GM12892 (cell line): ENCODE measurements at regions not wholly inside any gene's neighbourhood (a gene's known extent, or its start where the extent isn't known, plus 50 kb on each side); places are given as distances from the start of the nearest gene placed in this dataset.
"Not testable (repeated sequence)": the region's sequence is repeated elsewhere in the genome, so short reads cannot be mapped to it uniquely, and the experiment has no call there.

Experiments
- DNase-seq: peaks from one replicate; pipeline ENCODE4 v3.0.0; 2011; ENCODE audit not compliant: insufficient read length
- FAIRE-seq: peaks from 2 replicates; lab custom pipeline; 2011; peaks lifted over from hg19 to GRCh38; lab: Jason Lieb, UNC
- POLR2A ChIP-seq: IDR thresholded peaks from 2 replicates; pipeline ENCODE4 v1.6.1; 2011; ENCODE audit warnings: low read depth, low read length, control low read depth
- POLR2AphosphoS5 ChIP-seq: IDR thresholded peaks from 2 replicates; pipeline ENCODE4 v1.6.1; 2011; ENCODE audit warnings: low read depth, low read length, control low read depth
- TAF1 ChIP-seq: IDR thresholded peaks from 2 replicates; pipeline ENCODE4 v1.6.1; 2011; ENCODE audit warnings: low read depth, mild to moderate bottlenecking, control low read depth, low read length, borderline replicate concordance

GRCh38 chr2:67579806-67580205 lies 182.7 kb downstream of the ETAA1 start:
- DNase-seq (no peak), FAIRE-seq (no peak)
- TF ChIP-seq TAF1: no peak
- TF ChIP-seq POLR2A: no peak
- no peak for TF ChIP-seq POLR2AphosphoS5

DNA sequence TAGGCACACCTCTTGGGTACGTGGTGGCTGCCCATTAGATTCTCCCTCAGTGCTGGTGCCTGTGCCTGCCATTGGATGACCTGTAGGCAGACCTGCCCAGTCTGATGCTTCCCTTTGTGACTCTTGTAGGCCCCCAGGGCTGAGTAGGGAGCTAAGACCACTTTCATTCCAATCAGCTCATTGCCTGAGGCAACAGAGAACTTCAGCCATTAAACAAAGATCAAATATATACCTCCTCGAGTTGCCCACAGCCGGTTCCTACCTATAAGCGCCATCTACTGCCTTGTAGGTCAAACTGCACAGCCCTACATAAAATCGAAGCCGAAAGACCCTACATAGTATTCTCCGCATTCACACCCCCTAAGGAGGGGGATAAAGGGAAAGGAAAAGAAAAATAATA lies 184.6 kb downstream of the ETAA1 start:
- TF ChIP-seq POLR2A: no peak
- TF ChIP-seq TAF1: no peak
- no peak for TF ChIP-seq POLR2AphosphoS5
- FAIRE-seq (no peak), DNase-seq (no peak)

DNA sequence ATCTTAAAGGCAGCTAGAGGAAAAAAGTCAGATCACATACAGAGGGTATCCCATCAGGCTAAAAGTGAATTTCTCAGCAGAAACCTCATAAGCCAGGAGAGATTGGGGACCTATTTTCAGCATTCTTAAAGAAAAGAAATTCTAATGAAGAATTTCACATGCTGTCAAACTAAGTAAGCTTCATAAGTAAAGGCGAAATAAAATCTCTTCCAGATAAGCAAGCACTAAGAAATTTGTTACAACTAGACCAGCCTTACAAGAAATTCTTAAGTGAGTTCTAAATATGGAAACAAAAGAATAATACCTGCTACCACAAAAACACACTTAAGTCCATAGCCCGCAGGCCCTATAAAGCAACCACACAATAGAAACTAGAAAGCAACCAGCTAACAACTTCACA lies 186.1 kb downstream of the ETAA1 start:
- no peak for DNase-seq
- FAIRE-seq: no peak
- TF ChIP-seq POLR2AphosphoS5: no peak
- TF ChIP-seq TAF1: no peak
- no peak for TF ChIP-seq POLR2A

DNA sequence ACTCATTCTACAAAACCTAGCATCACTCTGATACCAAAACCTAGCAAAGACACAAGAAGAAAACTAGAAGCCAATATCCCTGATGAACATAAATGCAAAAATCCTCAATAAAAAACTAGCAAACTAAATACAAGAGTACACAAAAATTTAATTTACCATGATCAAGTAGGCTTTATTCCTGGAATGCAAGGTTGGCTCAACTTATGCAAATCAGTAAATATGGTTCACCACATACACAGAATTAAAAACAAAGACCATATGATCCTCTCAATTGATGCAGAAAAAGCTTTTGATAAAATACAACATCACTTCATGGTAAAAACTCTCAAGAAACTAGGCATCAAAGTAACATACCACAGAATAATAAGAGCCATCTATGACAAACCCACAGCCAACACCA lies 188.3 kb downstream of the ETAA1 start:
- TF ChIP-seq POLR2A: no peak
- TF ChIP-seq TAF1: no peak
- TF ChIP-seq POLR2AphosphoS5: no peak
- no peak for FAIRE-seq
- no peak for DNase-seq

DNA sequence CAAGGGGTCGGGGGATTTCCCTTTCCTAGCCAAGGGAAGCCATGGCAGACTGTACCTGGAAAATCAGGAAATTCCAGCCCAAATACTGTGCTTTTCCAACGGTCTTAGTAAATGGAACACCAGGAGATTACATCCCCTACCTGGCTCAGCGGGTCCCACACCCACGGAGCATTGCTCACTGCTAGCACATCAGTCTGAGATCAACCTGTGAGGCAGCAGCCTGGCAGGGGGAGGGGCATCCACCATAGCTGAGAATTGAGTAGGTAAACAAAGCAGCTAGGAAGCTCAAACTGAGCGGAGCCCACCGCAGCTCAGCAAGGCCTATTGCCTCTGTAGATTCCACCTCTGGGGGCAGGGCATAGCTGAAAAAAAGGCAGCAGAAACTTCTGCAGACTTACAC lies 192.0 kb downstream of the ETAA1 start:
- FAIRE-seq, DNase-seq: not testable (repeated sequence)

DNA sequence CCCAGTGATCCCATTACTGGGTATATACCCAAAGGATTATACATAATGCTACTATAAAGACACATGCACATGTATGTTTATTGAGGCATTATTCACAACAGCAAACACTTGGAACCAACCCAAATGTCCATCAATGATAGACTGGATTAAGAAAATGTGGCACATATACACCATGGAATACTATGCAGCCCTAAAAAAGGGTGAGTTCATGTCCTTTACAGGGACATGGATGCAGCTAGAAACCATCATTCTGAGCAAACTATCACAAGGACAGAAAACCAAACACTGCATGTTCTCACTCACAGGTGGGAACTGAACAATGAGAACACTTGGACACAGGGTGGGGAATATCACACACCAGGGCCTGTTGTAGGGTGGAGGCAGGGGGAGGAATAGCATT lies 197.4 kb downstream of the ETAA1 start:
- FAIRE-seq, DNase-seq: not testable (repeated sequence)

- DNase-seq (no peak), FAIRE-seq (no peak)
- TF ChIP-seq TAF1: no peak
- no peak for TF ChIP-seq POLR2A
- TF ChIP-seq POLR2AphosphoS5: no peak
Measured at GRCh38 chr2:67596871-67597270, 199.7 kb downstream of the ETAA1 start.

GRCh38 chr2:67599561-67599960 lies 202.4 kb downstream of the ETAA1 start:
- FAIRE-seq (no peak), DNase-seq (no peak)

GRCh38 chr2:67600222-67600871 lies 203.2 kb downstream of the ETAA1 start:
- DNase-seq (no peak), FAIRE-seq (no peak)
- TF ChIP-seq POLR2A: no peak

More at GRCh38 chr2:67599561-67599960, 202.4 kb downstream of the ETAA1 start:
- no peak for TF ChIP-seq POLR2AphosphoS5
- TF ChIP-seq TAF1: no peak
- TF ChIP-seq POLR2A: no peak

- no peak for DNase-seq
- FAIRE-seq: no peak
- no peak for TF ChIP-seq TAF1
- no peak for TF ChIP-seq POLR2A
- no peak for TF ChIP-seq POLR2AphosphoS5
Measured at GRCh38 chr2:67600946-67601345, 203.8 kb downstream of the ETAA1 start.

DNA sequence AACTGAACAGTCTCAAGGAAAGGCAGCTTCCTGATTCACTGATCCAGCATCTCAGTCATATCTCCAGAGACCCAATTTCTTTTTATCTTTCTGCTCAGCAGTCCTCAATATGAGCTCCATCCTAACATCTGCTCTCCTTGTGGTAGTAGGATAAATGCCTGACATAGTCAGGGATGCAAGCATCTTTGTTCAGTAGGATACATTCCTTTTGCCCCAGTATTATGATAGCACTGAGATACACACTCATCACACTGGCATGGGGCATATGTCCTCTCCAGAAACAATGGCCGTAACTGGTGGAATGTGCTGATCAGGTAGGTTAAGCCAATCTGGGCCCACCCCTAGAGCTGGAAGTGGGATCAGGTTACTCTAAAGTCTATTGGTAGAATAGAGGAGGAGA lies 207.2 kb downstream of the ETAA1 start:
- DNase-seq: no peak
- TF ChIP-seq POLR2AphosphoS5: no peak
- TF ChIP-seq POLR2A: no peak
- no peak for TF ChIP-seq TAF1
- FAIRE-seq: no peak

DNA sequence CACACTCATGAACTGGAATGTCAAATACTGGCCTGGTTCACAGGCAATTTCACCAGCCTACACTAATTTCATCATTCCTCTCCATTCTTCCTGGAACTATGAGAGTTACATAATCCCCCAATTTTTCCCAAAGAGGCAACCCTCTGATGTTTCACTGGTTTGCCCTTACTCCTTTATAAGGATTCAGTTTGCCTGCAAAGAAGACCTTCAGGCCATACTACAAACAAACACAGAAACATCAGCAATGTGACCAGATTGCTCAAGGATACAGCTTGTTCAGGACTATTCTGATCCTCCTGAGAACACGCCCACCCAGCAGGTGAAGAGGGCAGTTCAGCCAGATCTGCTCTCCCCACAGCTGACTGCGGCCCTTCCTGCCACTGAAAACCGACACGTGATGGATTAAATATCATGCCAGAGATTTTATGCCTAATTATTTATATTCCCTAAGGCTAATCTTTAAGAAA lies 215.5 kb downstream of the ETAA1 start:
- no peak for FAIRE-seq
- TF ChIP-seq POLR2AphosphoS5: no peak
- no peak for TF ChIP-seq POLR2A
- no peak for DNase-seq

- TF ChIP-seq TAF1 (no peak), POLR2AphosphoS5 (no peak), POLR2A (no peak)
- DNase-seq: no peak
- FAIRE-seq: no peak
Measured at GRCh38 chr2:67613227-67613626, 216.1 kb downstream of the ETAA1 start.
